Smooth muscle cell (in vitro differentiated cells): ENCODE measurements at regions not wholly inside any gene's neighbourhood (a gene's known extent, or its start where the extent isn't known, plus 50 kb on each side); places are given as distances from the start of the nearest gene placed in this dataset.
"Not testable (repeated sequence)": the region's sequence is repeated elsewhere in the genome, so short reads cannot be mapped to it uniquely, and the experiment has no call there.

Source experiments
- DNase-seq: peaks from one replicate; lab custom pipeline; 2025; ENCODE audit not compliant: unreplicated experiment; lab: John Stamatoyannopoulos, UW
- H2AFZ ChIP-seq: fragments of 200-600 bp; sonication (generic); 2 replicates; pipeline ENCODE4 v1.6.0; 2016; ENCODE audit warnings: antibody characterized with exemption, low read depth, mild to moderate bottlenecking
- H3F3A ChIP-seq: fragments of 200-600 bp; sonication (generic); 2 replicates; pipeline ENCODE4 v1.6.0; 2017; ENCODE audit warnings: antibody characterized with exemption, low read depth
- H3K27ac ChIP-seq: fragments of 200-600 bp; sonication (generic); 2 replicates; pipeline ENCODE4 v1.5.1; 2016; ENCODE audit warnings: low read depth, mild to moderate bottlenecking
- H3K27me3 ChIP-seq: fragments of 200-600 bp; sonication (generic); 2 replicates; pipeline ENCODE4 v1.6.1; 2016; ENCODE audit warnings: low read depth, mild to moderate bottlenecking
- H3K36me3 ChIP-seq: fragments of 200-600 bp; sonication (generic); 2 replicates; pipeline ENCODE4 v1.5.1; 2016; ENCODE audit warnings: low read depth
- H3K4me1 ChIP-seq: fragments of 200-600 bp; sonication (generic); 2 replicates; pipeline ENCODE4 v1.5.1; 2016; ENCODE audit warnings: low read depth
- H3K4me2 ChIP-seq: fragments of 200-600 bp; sonication (generic); 2 replicates; pipeline ENCODE4 v1.6.0; 2016; ENCODE audit warnings: mild to moderate bottlenecking
- H3K4me3 ChIP-seq: fragments of 200-600 bp; sonication (generic); 2 replicates; pipeline ENCODE4 v1.5.1; 2016; ENCODE audit warnings: mild to moderate bottlenecking
- H3K79me2 ChIP-seq: fragments of 200-600 bp; sonication (generic); 2 replicates; pipeline ENCODE4 v1.6.0; 2016; ENCODE audit warnings: low read depth, mild to moderate bottlenecking
- H3K9ac ChIP-seq: fragments of 200-600 bp; sonication (generic); 2 replicates; pipeline ENCODE4 v1.6.0; 2016; ENCODE audit warnings: low read depth
- H3K9me3 ChIP-seq: fragments of 200-600 bp; sonication (generic); replicated peaks from 2 replicates; pipeline ENCODE4 v1.5.1; 2016; ENCODE audit warnings: low read depth
- H4K20me1 ChIP-seq: fragments of 200-600 bp; sonication (generic); 2 replicates; pipeline ENCODE4 v1.6.0; 2016; ENCODE audit warnings: low read depth
- WGBS: methylation state at CpG from one replicate; pipeline ENCODE4 v1.1.7; 2016; ENCODE audit warnings: low lambda C conversion rate; 5-methylcytosine and 5-hydroxymethylcytosine counted together
- TF ChIP-seq, protein P1 (sequence below): fragments of 200-600 bp; sonication (generic); IDR thresholded peaks from 2 replicates; pipeline ENCODE4 v1.5.1; 2017; ENCODE audit warnings: borderline replicate concordance, mild to moderate bottlenecking, antibody characterized with exemption; ENCODE audit not compliant: insufficient read depth, poor library complexity, severe bottlenecking

GRCh38 chr20:53863039-53863438 lies 207.4 kb downstream of the BCAS1 start:
- WGBS: 94% methylated on average over 5 of the region's 5 CpGs
- not testable (repeated sequence) for H3K4me2 ChIP-seq

GRCh38 chr20:53862490-53862889 lies 207.9 kb downstream of the BCAS1 start:
- H3K27me3 ChIP-seq, H3K4me3 ChIP-seq, H4K20me1 ChIP-seq, DNase-seq, H2AFZ ChIP-seq, H3K36me3 ChIP-seq, H3K9me3 ChIP-seq, H3K9ac ChIP-seq, H3K4me2 ChIP-seq, H3K79me2 ChIP-seq, H3K27ac ChIP-seq: not testable (repeated sequence)
- H3K4me1 ChIP-seq: peaks cover 42% of the 10 kb centered on the region
- peaks cover 18% of the 10 kb centered on the region for H3F3A ChIP-seq
- WGBS: 96% methylated on average over 4 of the region's 4 CpGs

More at GRCh38 chr20:53863039-53863438, 207.4 kb downstream of the BCAS1 start:
- H3F3A ChIP-seq: peaks cover 18% of the 10 kb centered on the region
- H3K9ac ChIP-seq, H3K36me3 ChIP-seq, H3K9me3 ChIP-seq, H3K79me2 ChIP-seq, H3K27me3 ChIP-seq, H3K27ac ChIP-seq, H4K20me1 ChIP-seq, DNase-seq, H2AFZ ChIP-seq, H3K4me3 ChIP-seq: not testable (repeated sequence)
- peaks cover 43% of the 10 kb centered on the region for H3K4me1 ChIP-seq

DNA sequence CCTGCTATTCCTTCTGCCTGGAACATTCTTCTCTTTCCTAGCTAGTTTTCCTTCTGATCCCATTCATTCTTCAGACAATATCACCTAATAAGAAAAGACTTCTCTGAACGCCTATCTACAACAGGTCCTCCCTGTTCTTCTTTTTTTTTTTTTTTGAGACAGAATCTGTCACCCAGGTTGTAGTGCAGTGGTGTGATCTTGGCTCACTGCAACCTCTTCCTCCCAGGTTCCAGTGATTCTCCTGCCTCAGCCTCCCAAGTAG lies 208.3 kb downstream of the BCAS1 start:
- not testable (repeated sequence) for H2AFZ ChIP-seq, DNase-seq, H3K4me2 ChIP-seq, H3K79me2 ChIP-seq, H3K9me3 ChIP-seq, H3K9ac ChIP-seq, H4K20me1 ChIP-seq, H3K27ac ChIP-seq, H3K27me3 ChIP-seq, H3K4me3 ChIP-seq, H3K36me3 ChIP-seq
- H3F3A ChIP-seq: peaks cover 18% of the 10 kb centered on the region
- WGBS: 93% methylated on average over 1 of the region's 1 CpG
- H3K4me1 ChIP-seq: peaks cover 38% of the 10 kb centered on the region

DNA sequence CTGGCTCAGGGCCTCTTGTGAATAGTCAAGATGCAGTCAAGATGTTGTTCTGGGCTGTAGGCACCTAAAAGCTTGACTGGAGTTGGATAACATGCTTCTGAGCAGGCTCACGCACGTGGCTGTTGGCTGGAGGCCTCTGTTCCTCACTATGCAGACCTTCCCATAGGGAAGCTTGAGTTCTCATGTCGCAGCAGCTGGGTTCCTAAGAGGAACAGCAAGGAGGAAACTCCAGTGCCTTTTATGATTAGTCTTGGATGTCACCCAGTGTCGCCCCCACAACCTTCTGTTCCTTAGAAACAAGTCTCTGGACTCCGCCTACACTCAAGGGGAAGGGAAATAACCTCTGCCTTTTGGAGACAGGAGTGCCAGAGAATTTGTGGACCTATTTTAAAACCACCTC lies 210.7 kb downstream of the BCAS1 start:
- TF ChIP-seq, protein P1, sequence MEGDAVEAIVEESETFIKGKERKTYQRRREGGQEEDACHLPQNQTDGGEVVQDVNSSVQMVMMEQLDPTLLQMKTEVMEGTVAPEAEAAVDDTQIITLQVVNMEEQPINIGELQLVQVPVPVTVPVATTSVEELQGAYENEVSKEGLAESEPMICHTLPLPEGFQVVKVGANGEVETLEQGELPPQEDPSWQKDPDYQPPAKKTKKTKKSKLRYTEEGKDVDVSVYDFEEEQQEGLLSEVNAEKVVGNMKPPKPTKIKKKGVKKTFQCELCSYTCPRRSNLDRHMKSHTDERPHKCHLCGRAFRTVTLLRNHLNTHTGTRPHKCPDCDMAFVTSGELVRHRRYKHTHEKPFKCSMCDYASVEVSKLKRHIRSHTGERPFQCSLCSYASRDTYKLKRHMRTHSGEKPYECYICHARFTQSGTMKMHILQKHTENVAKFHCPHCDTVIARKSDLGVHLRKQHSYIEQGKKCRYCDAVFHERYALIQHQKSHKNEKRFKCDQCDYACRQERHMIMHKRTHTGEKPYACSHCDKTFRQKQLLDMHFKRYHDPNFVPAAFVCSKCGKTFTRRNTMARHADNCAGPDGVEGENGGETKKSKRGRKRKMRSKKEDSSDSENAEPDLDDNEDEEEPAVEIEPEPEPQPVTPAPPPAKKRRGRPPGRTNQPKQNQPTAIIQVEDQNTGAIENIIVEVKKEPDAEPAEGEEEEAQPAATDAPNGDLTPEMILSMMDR: no peak
- Histone ChIP-seq H3K4me1 (peaks cover 14% of the 10 kb centered on the region), H2AFZ (peak overlapping the region; percentile 21), H3K36me3 (no peaks in the 10 kb centered on the region), H3K27me3 (no peaks in the 10 kb centered on the region), H4K20me1 (no peaks in the 10 kb centered on the region), H3F3A (peaks cover 5% of the 10 kb centered on the region), H3K9ac (no peak overlapping the region), H3K79me2 (no peaks in the 10 kb centered on the region), H3K27ac (no peak overlapping the region), H3K4me3 (no peak overlapping the region), H3K4me2 (no peak overlapping the region), H3K9me3 (no peaks in the 10 kb centered on the region)
- DNase-seq: no peak
- WGBS: 82% methylated on average over 5 of the region's 5 CpGs

DNA sequence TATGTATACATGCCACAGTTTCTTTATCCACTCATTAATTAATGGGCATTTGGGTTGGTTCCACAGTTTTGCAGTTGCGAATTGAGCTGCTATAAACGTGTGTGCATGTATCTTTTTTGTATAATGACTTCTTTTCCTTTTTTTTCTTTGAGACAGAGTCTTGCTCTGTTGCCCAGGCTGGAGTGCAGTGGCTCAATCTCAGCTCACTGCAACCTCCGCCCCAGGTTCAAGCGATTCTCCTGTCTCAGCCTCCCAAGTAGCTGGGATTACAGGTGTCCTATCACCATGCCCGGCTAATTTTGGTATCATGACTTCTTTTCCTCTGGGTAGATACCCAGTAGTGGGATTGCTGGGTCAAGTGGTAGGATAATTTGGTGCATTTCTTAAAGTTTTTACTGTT lies 211.4 kb downstream of the BCAS1 start:
- not testable (repeated sequence) for H3K27ac ChIP-seq, H3K9ac ChIP-seq, H3F3A ChIP-seq, H3K36me3 ChIP-seq, H3K4me3 ChIP-seq, H2AFZ ChIP-seq, H3K4me1 ChIP-seq, DNase-seq, H3K9me3 ChIP-seq, H3K79me2 ChIP-seq, H3K27me3 ChIP-seq, H4K20me1 ChIP-seq, H3K4me2 ChIP-seq
- WGBS: 99% methylated on average over 5 of the region's 5 CpGs

GRCh38 chr20:53858516-53858915 lies 211.9 kb downstream of the BCAS1 start:
- H3K4me3 ChIP-seq, H3K36me3 ChIP-seq, H3F3A ChIP-seq, H3K9me3 ChIP-seq, H3K9ac ChIP-seq, H3K4me1 ChIP-seq, H3K27me3 ChIP-seq, DNase-seq, H3K4me2 ChIP-seq, H4K20me1 ChIP-seq, H3K27ac ChIP-seq, H2AFZ ChIP-seq, H3K79me2 ChIP-seq: not testable (repeated sequence)
- WGBS: 98% methylated on average over 3 of the region's 3 CpGs
